ENCODE measurements at regions not wholly inside any gene's neighbourhood (a gene's known extent, or its start where the extent isn't known, plus 50 kb on each side); places are given as distances from the start of the nearest gene placed in this dataset.

DNA sequence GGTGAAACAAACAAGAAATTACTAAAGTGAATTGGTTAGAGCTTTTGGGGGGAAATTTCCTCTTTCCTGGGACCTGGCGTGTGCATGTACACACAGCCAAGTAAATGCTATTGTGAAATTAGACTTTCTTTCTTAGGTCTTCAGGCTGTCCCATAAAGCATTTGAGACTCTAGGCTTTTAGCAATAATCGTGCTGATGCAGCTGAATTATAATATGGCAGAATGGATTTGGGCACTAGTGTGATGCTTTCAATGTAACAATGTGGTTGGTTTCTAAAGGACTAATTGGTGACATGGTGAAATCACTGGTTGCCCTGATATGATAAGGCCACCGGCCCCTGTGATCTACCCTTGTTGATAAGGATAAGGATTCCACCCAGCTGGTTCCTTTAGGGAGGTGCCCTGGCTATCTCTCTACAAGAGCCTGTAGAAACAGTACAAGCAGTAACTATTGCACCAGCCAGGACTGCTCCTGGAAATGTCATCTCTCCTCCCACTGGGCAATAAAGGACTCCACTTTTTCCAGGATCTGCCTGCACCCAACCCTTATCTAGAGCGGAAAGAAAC lies 164.1 kb downstream of the TFAP2A start:
- ATAC-seq: no peak
- DNase-seq (ENCODE audit: low spot score): no peak

GRCh38 chr6:10248378-10248843 lies 166.5 kb downstream of the TFAP2A start:
- DNase-seq (ENCODE audit: low spot score): no peak
- no peak for ATAC-seq

DNA sequence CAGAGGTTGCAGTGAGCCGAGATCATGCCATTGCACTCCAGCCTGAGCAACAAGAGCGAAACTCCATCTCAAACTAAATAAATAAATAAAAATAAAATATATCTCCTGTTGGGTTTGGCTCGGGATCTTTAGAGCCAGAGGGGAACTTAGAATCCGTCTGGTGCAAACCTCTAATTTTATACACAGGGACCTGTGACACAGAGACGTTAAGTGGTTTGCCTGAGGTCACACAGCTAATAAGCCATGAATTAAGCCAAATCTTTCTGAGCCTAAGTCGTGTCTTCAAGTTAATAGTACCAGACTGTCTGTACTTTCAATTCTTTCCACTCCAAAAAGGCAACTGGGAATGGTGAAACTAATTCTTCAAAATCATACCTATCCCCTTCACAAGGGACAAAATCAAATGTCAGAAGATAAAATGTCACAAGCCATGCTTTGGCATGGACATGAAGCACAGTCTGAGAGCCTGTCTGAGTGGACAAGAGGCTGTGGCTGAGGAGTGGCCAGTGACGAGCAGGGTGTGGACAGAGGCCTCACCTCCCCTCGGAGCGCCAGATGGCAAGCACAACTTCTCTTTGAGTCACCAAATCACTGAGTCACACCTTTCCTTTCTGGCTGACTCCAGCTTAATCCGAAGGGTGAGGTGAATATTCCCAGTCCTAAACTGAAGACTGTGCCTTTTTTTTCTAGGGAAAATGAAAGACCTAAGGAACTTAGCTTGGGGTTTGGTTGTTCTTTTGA lies 177.4 kb downstream of the TFAP2A start:
- DNase-seq (ENCODE audit: low spot score) (no peak), ATAC-seq (no peak)

DNA sequence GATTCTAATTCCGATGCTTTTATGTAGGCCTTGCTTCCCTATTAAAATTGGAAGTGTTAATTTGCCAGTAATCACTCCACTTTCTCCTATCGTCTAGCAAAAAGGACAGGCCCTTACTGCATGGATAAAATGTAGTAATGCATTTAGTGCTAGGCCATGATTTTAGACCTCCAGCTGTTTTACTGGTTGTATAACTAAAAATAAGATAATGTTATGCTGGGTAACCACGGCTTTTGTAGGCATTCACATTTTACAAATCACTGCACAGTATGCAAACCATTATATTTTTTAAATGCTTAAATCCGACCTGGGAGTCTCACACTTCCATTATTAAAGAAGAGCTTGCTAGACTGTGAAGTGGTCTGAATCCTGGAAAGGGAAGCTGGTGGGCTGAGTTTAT lies 179.5 kb downstream of the TFAP2A start:
- no peak for ATAC-seq
- no peak for DNase-seq (ENCODE audit: low spot score)

GRCh38 chr6:10230531-10230930 lies 184.3 kb downstream of the TFAP2A start:
- DNase-seq (ENCODE audit: low spot score) (no peak), ATAC-seq (no peak)

DNA sequence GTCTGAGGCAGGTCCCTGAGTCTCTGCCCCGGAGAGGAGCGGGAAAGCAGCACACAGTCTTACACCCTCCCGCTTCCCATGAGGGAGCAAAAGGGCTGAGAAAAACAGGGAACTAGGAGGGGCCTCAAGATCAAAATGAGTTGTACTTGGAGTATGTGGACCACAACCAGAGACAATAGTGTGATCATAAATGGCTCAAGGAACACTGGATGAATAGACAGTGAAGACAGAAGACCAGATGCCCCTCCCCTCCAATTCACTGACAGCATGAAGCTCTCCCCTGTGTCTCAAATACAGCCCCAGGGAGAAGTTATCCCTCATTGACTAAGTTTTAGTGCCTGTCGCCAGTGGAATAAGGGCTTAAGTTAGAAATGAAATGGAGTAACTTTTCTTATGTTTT lies 191.0 kb downstream of the TFAP2A start:
- no peak for DNase-seq (ENCODE audit: low spot score)
- no peak for ATAC-seq

- ATAC-seq (no peak), DNase-seq (ENCODE audit: low spot score) (no peak)
Measured at GRCh38 chr6:10221178-10221577, 193.7 kb downstream of the TFAP2A start.

DNA sequence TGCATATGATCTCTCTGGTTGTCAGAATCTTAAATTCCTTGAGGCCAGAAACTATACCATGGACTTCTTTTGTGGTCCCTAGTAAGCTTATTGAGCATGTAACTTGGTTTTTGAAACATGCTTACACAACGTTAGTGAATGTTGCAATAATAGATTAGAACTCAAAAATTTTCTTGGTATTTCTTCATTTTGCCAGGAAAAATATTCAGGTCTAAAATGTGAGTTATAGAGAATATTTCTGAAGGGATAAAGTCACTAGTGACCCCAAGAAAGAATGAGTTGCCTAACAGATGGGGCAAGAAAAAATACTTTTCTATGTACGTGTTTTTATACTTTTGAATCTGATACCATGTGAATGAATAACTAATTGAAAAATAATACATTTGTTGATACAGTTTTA lies 195.4 kb downstream of the TFAP2A start:
- ATAC-seq (no peak), DNase-seq (ENCODE audit: low spot score) (no peak)

DNA sequence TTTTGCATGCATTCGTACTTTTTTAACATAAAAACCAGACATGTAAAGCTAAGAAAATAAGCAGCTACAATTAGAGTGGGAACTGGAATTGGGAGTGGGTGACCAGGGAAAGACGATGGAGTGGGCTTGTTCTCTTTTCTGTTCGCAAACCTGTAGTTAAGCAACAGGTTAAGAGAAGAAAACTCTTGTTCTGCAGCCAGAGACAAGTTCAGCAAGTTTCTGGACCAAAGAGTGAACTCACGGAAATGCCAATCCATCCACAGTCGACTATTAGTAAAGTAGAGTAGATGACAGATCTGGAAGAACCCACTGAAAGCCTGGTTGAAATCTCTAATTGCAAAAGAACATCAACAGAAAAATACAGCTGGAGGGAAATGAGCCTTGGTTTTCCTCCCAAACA lies 197.8 kb downstream of the TFAP2A start:
- no peak for ATAC-seq
- no peak for DNase-seq (ENCODE audit: low spot score)

DNA sequence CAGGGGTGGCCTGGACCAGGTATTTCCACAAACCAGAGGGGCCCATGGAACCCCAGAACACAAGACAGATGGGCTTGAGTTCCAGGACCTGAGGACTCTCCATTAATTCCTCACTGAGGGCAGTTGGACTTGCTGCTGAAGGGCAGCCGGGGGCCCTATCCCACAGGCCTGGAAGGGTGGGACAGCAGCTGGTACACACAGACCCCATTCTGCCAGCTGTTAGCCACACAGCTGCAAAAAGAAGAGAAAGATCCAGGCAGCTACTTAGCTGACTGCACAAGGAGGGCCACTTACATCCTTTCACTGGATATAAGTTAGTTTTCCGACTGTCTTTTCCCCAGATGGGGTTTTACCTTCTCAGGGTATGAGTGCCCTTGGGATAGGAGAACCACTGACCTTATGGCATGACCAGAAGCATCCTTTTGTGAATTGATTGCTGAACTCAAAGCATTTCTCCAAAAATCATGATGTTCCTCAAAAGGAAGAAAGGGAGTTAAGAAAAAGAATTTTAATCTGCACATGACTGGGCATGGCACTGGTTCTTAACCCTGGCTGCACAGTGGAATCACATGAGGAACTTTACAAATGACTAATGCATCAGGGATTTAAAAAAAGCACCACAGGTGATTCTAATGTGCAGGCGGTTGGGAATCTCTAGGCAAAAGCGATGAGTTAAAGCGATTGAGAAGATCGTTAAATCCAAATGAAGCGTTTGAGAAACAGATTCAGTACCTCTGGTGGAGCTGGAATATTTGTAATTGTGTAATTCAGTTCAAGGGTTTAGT lies 199.4 kb downstream of the TFAP2A start:
- ATAC-seq (no peak), DNase-seq (ENCODE audit: low spot score) (no peak)

DNA sequence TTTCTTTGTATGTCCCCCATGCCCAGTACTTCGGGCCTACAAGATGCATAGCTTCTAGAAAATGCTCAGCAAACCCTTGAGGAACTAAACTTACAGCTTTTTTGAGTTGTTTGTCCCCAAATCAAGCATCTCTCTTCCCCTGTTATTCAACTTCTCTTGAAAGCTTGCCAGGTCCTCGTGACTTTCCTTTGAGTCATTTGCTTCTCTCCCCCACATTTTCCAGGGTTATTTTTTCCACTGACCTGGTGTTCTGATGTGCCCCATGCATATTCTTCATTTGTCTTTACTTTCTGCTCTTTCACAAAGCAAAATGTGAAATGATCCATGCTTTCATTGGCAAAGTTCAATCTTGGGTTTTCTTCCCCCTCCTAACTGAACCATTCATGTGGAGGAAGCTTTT lies 204.8 kb downstream of the TFAP2A start:
- ATAC-seq: no peak
- DNase-seq (ENCODE audit: low spot score): no peak

DNA sequence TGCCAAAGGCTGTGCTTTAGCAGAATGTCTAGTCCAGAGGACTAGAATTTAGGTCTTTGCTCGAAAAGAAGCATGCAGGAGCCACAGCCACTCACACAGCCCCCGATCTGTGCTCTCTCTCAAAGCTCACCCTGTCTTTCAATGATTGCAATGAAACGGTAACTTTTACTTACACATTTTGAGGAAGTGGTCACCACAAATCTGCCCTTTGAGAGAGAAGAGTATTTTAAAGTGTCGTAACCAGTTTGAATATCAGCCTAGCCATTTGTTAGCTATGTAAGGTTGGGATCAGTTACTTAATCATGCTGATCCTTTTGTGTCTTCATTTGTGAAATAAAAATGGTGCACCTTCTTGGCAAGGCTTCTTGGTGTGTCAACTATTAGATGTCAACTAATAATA lies 209.0 kb downstream of the TFAP2A start:
- ATAC-seq: no peak

DNA sequence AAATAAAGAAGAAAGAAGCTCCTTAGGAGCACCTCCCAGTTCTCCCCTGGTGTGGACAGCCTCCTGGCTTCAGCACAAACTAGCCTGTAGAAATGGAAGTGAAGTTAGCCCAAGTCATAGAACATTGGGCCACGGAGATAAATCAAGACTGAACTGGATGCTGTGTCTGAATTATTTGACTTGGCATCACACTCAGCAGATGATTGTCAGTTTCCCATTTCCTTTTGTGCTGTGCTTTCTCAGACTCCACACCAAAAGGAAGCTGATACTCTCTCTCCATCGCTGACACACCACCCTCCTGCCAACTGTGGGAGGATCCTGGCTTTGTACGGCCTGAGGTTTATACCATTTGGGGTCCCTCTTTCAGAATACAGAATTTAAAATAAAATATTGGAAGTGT lies 209.8 kb downstream of the TFAP2A start:
- ATAC-seq (no peak), DNase-seq (ENCODE audit: low spot score) (no peak)

More for the DNA sequence above, 209.0 kb downstream of the TFAP2A start:
- no peak for DNase-seq (ENCODE audit: low spot score)

DNA sequence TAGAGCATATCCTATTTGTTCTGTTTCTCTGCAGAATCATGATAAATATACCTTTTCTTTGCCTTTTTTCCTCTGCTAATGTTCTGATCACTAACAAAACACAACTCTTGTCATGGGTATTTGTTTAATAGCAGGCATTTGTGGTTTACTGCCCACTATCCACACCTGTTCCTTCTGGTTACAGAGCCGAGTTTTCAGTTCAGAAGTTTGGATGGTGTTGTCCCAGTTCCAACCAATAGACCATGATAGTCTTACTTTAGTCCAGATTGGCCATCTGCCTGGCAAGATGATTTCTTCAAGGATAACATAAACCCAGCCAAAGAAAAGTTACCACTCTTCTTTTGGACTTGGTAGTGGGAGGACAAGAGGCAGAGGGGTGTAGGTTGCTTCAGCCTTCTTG lies 211.2 kb downstream of the TFAP2A start:
- no peak for ATAC-seq
- DNase-seq (ENCODE audit: low spot score): no peak

DNA sequence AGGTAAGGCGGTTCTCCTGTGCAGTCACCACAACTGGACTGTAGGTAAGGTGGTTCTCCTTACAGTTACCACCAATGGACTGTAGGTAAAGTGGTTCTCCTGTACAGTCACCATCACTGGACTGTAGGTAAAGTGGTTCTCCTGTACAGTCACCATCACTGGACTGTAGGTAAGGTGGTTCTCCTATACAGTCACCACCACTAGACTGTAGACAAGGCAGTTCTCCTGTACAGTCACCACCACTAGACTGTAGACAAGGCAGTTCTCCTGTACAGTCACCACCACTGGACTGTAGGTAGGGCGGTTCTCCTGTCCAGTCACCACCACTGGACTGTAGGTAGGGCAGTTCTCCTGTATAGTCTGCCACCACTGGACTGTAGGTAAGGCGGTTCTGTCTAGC lies 212.3 kb downstream of the TFAP2A start:
- DNase-seq (ENCODE audit: low spot score): no peak
- no peak for ATAC-seq

DNA sequence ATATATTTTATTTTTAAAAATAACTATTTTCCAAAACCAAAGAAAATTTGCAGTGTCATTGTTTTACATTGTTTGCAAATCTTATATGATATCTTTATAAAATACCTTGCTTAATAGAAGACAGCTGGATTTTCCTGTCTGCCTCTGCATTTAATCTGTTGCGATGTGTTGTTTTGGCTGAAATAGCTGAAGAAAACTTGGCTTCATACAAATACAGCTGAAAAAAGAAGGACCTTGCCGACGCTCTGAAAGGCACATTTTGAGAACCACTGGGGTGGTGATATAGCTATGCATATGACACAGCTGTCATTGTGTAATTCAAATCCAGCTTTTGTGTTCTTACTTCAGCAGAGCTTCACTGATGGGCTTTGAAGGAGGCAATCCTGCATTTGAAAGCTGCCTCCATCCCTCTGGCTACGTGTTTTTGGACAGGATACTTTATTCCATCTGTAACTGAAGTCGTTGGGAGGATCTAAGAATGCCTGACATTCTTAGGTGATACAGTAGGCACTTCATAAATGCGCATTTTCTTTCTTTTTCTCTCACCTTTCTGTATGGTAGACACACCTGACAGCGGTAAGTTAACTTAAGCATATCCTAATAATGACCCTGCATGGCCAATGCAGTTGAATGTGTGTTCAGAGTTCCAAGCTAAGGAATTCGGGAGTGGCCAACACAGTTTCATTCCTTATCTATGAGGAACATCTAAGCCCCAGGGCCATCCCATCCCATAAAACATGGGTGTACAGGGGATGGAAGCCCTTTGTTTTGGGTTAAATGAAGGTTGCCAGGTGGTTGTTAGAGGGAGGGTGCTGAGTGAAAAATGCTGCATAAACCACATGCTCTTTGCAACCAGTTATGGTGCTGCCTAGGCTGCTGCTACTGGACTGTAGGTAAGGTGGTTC lies 213.0 kb downstream of the TFAP2A start:
- DNase-seq (ENCODE audit: low spot score): no peak
- ATAC-seq: no peak

GRCh38 chr6:10196090-10196489 lies 218.8 kb downstream of the TFAP2A start:
- no peak for DNase-seq (ENCODE audit: low spot score)
- ATAC-seq: no peak

DNA sequence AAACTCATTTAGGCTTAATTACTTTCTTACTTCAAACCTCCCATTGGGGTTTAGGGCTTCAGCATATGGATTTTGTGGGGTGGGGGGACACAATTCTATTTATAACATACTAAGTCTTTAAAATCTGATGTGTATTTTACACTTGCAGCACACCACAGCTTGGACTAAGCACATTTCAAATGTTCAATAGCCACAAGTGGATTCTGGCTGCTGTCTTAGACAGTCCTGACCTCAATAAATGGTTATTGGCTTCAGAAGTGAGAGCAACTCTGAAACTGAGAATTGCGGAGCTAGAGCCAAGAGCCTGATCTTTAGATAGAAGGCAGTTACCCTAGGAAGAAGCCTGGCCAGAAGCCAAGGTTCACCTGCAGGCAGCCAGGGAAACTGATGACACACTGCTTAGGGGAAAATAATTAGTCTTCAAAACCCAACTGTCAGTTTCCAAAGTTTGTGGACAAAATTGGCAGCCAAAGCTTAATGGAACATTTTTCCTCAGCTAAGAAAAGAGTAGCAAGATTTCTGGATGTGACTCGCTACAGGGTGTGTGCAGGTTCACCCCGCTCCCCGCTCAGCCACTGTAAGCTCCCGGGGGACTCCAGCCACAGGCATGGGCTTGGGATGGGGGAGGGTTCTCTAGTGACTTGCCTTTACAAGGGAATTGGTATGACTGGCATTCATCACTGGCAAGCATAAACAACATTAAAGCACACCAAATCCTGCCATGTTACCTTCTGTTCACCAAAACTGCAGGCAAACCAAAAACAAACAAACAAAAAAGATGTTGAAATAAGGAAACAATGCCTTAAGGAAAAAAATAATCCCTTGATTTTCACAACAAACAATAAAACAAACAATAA lies 219.8 kb downstream of the TFAP2A start:
- ATAC-seq: no peak
- no peak for DNase-seq (ENCODE audit: low spot score)

DNA sequence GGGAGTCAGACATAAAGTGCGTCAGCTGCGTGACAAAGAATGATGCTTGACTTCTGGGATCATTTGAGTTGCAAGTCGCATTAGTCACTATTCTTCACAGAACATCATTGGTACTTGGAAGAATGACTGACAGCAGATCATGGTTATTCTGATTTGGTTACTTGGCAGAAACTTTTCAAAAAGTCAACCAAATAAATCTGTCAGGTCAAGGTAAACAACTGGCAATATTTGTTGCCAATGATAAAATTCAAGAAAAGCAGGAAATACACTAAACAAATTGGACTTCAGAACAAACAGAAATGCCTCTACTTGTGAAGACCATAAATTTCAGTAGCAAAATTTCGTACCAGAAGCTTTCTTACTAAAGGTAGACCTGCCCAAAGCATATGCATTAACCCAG lies 221.6 kb downstream of the TFAP2A start:
- ATAC-seq (no peak), DNase-seq (ENCODE audit: low spot score) (no peak)

DNA sequence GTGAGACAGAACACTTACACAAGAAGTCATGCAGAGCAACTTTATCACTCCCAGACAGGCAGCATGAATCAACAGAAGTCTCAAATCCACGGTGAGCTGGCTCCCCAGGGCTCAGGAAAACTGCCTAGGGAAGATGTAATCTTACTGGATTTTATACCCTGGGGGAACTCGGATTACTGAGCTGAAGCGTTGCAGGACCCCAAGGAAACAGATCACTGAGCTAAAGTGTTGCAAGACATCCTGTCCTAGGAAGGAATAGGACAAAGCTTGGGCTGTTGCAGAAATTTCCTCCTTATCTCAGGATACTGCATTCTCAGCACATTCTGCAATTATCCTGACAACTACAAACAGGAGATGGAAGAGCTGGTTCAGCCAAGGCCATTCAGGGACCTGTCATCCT lies 224.8 kb downstream of the TFAP2A start:
- no peak for ATAC-seq
- no peak for DNase-seq (ENCODE audit: low spot score)
